ENCODE measurements at regions not wholly inside any gene's neighbourhood (a gene's known extent, or its start where the extent isn't known, plus 50 kb on each side); places are given as distances from the start of the nearest gene placed in this dataset.

GRCh38 chr7:51645255-51645654, 328.6 kb upstream of the COBL start:
- Mint-ChIP-seq H3K4me1 (no peaks in the 10 kb centered on the region), H3K36me3 (no peaks in the 10 kb centered on the region), H3K4me3 (no peak overlapping the region), H3K9me3 (peaks cover 1 to 9% (median 6%) of the 10 kb centered on the region in 5 donors), H3K27ac (no peak overlapping the region), H3K27me3 (no peaks in the 10 kb centered on the region)
- no peak overlapping the region for H3K27ac ChIP-seq (ENCODE audit: low read depth, low read length)
- DNase-seq: no peak
- no peaks in the 10 kb centered on the region for H3K9me3 ChIP-seq (ENCODE audit: low read length)
- no peaks in the 10 kb centered on the region for H3K27me3 ChIP-seq (ENCODE audit: insufficient read depth, low read length, poor library complexity, severe bottlenecking)
- no peaks in the 10 kb centered on the region for H3K4me1 ChIP-seq (ENCODE audit: insufficient read depth, low read length)
- ChIA-PET POLR2A (no interaction called here), CTCF (no interaction called here)
- H3K36me3 ChIP-seq (ENCODE audit: insufficient read depth, low read length): no peaks in the 10 kb centered on the region
- H3K4me3 ChIP-seq (ENCODE audit: low read length): no peak overlapping the region

DNA sequence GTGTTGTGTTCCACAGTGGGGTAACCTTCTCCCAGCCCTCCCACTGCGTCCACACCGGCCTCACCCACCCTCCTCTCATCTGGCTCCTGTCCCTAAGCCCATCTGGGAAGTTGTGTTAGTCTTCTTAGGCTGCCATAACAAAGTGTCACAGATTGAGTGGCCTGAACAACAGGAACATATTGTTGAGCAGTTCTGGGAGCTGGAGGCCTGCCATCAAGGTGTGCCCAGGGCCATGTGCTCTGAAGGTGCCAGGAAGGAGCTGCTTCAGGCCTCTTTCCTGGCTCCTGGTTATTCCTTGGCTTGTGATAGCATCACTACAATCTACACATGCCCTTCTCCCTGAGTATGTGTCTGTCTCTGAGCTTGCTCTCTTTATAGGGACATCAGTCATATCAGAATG, 327.6 kb upstream of the COBL start:
- H3K27me3 Mint-ChIP-seq: no peaks in the 10 kb centered on the region
- DNase-seq: no peak
- no peaks in the 10 kb centered on the region for H3K36me3 Mint-ChIP-seq
- H3K9me3 Mint-ChIP-seq: peaks cover under 1 to 10% (median 6%) of the 10 kb centered on the region in 5 donors
- no peaks in the 10 kb centered on the region for H3K27me3 ChIP-seq (ENCODE audit: insufficient read depth, low read length, poor library complexity, severe bottlenecking)
- no peaks in the 10 kb centered on the region for H3K9me3 ChIP-seq (ENCODE audit: low read length)
- ChIA-PET POLR2A (no interaction called here), CTCF (no interaction called here)
- no peak overlapping the region for H3K4me3 ChIP-seq (ENCODE audit: low read length)
- no peaks in the 10 kb centered on the region for H3K36me3 ChIP-seq (ENCODE audit: insufficient read depth, low read length)
- no peaks in the 10 kb centered on the region for H3K4me1 ChIP-seq (ENCODE audit: insufficient read depth, low read length)
- H3K27ac ChIP-seq (ENCODE audit: low read depth, low read length): no peak overlapping the region
- no peak overlapping the region for H3K4me3 Mint-ChIP-seq
- no peaks in the 10 kb centered on the region for H3K4me1 Mint-ChIP-seq
- H3K27ac Mint-ChIP-seq: no peak overlapping the region

GRCh38 chr7:51640841-51641240, 324.2 kb upstream of the COBL start:
- Histone ChIP-seq H3K4me1 (ENCODE audit: insufficient read depth, low read length) (no peaks in the 10 kb centered on the region), H3K27me3 (ENCODE audit: insufficient read depth, low read length, poor library complexity, severe bottlenecking) (no peaks in the 10 kb centered on the region), H3K27ac (ENCODE audit: low read depth, low read length) (no peak overlapping the region), H3K36me3 (ENCODE audit: insufficient read depth, low read length) (no peaks in the 10 kb centered on the region), H3K4me3 (ENCODE audit: low read length) (no peak overlapping the region), H3K9me3 (ENCODE audit: low read length) (no peaks in the 10 kb centered on the region)
- Mint-ChIP-seq H3K4me1 (no peaks in the 10 kb centered on the region), H3K4me3 (no peak overlapping the region), H3K9me3 (peaks cover 0 to 11% (median 3%) of the 10 kb centered on the region in 5 donors), H3K36me3 (no peaks in the 10 kb centered on the region), H3K27ac (no peak overlapping the region), H3K27me3 (no peaks in the 10 kb centered on the region)
- DNase-seq: no peak
- ChIA-PET POLR2A (no interaction called here), CTCF (no interaction called here)

DNA sequence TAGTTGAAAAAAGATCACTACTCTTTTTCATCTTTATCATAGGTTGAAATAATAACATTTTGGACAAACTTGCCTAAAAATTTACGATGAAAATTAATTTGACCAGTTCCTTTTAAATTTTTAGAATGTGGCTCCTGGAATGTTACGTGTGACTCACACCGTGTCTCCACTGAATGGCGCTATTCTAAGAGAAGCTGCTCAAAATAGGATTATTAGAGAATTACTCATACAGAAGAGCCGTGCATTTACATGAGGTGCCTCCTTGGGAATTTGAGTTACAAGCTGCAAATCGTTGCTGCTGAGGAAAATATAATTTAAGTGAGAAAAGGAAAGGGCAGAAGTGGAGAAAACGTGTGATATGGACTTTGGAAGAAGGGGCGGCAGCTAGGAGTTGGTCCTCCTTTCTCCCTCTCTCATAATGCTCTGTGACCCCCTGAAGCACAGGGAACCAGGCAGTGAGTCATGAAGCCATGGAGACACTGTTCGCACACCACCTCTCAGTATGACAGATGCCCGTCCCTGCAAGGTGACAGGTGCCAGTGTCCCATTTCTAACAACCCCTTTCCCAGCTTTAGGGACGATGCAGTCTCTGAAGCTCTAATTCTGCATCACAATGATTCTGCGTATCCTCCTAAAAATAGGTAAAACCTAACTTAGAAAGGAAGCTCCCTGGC, 323.2 kb upstream of the COBL start:
- Mint-ChIP-seq H3K4me3 (no peak overlapping the region), H3K27me3 (no peaks in the 10 kb centered on the region), H3K36me3 (no peaks in the 10 kb centered on the region), H3K4me1 (no peaks in the 10 kb centered on the region), H3K9me3 (peaks cover 0 to 10% (median 6%) of the 10 kb centered on the region in 5 donors), H3K27ac (no peak overlapping the region)
- Histone ChIP-seq H3K27ac (ENCODE audit: low read depth, low read length) (no peak overlapping the region), H3K27me3 (ENCODE audit: insufficient read depth, low read length, poor library complexity, severe bottlenecking) (no peaks in the 10 kb centered on the region), H3K36me3 (ENCODE audit: insufficient read depth, low read length) (no peaks in the 10 kb centered on the region), H3K4me1 (ENCODE audit: insufficient read depth, low read length) (no peaks in the 10 kb centered on the region), H3K4me3 (ENCODE audit: low read length) (no peak overlapping the region), H3K9me3 (ENCODE audit: low read length) (no peaks in the 10 kb centered on the region)
- POLR2A ChIA-PET: no interaction called here
- no peak for DNase-seq
- CTCF ChIA-PET: no interaction called here

DNA sequence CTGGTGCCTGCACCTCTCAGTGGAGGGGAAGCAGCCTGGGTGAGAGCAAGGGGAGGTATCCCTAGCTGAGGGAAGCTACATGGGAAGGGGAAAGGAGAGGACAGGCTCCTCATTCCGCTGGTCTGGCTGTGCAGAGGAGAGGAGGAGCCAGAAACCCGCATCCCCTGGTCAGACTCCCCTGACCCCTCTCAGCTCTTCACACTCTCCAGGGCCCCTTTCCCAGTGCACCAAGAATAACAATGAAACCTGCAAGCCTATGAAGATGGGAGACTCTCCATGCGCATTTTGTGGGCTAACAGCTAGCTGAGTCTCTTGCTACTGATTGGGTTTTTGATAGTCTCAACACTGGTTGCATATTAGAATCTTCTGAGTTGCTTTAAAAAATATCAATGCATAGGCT, 319.9 kb upstream of the COBL start:
- no peaks in the 10 kb centered on the region for H3K36me3 Mint-ChIP-seq
- CTCF ChIA-PET: no interaction called here
- no peaks in the 10 kb centered on the region for H3K4me1 Mint-ChIP-seq

GRCh38 chr7:51635775-51636174, 319.2 kb upstream of the COBL start:
- ChIA-PET POLR2A (no interaction called here), CTCF (no interaction called here)
- Mint-ChIP-seq H3K4me3 (no peak overlapping the region), H3K4me1 (no peaks in the 10 kb centered on the region), H3K36me3 (no peaks in the 10 kb centered on the region), H3K27ac (no peak overlapping the region), H3K27me3 (no peaks in the 10 kb centered on the region), H3K9me3 (peaks cover 3 to 20% (median 6%) of the 10 kb centered on the region in 5 donors)
- Histone ChIP-seq H3K4me3 (ENCODE audit: low read length) (no peak overlapping the region), H3K27ac (ENCODE audit: low read depth, low read length) (no peak overlapping the region), H3K36me3 (ENCODE audit: insufficient read depth, low read length) (no peaks in the 10 kb centered on the region), H3K27me3 (ENCODE audit: insufficient read depth, low read length, poor library complexity, severe bottlenecking) (no peaks in the 10 kb centered on the region), H3K9me3 (ENCODE audit: low read length) (no peaks in the 10 kb centered on the region), H3K4me1 (ENCODE audit: insufficient read depth, low read length) (no peaks in the 10 kb centered on the region)
- DNase-seq: no peak

More for the DNA sequence above, 319.9 kb upstream of the COBL start:
- no peak for DNase-seq
- H3K27me3 ChIP-seq (ENCODE audit: insufficient read depth, low read length, poor library complexity, severe bottlenecking): no peaks in the 10 kb centered on the region
- no peaks in the 10 kb centered on the region for H3K27me3 Mint-ChIP-seq
- no peak overlapping the region for H3K27ac Mint-ChIP-seq
- H3K4me3 ChIP-seq (ENCODE audit: low read length): no peak overlapping the region
- H3K36me3 ChIP-seq (ENCODE audit: insufficient read depth, low read length): no peaks in the 10 kb centered on the region
- no peaks in the 10 kb centered on the region for H3K4me1 ChIP-seq (ENCODE audit: insufficient read depth, low read length)
- no peaks in the 10 kb centered on the region for H3K9me3 ChIP-seq (ENCODE audit: low read length)
- H3K27ac ChIP-seq (ENCODE audit: low read depth, low read length): no peak overlapping the region
- no peak overlapping the region for H3K4me3 Mint-ChIP-seq
- POLR2A ChIA-PET: no interaction called here
- H3K9me3 Mint-ChIP-seq: peaks cover 0 to 15% (median 6%) of the 10 kb centered on the region in 5 donors

- Mint-ChIP-seq H3K4me3 (no peak overlapping the region), H3K27me3 (no peaks in the 10 kb centered on the region), H3K4me1 (no peaks in the 10 kb centered on the region), H3K27ac (no peak overlapping the region), H3K9me3 (peaks cover 3 to 16% (median 7%) of the 10 kb centered on the region in 5 donors), H3K36me3 (no peaks in the 10 kb centered on the region)
- Histone ChIP-seq H3K27me3 (ENCODE audit: insufficient read depth, low read length, poor library complexity, severe bottlenecking) (no peaks in the 10 kb centered on the region), H3K9me3 (ENCODE audit: low read length) (no peaks in the 10 kb centered on the region), H3K36me3 (ENCODE audit: insufficient read depth, low read length) (no peaks in the 10 kb centered on the region), H3K27ac (ENCODE audit: low read depth, low read length) (no peak overlapping the region), H3K4me3 (ENCODE audit: low read length) (no peak overlapping the region), H3K4me1 (ENCODE audit: insufficient read depth, low read length) (no peaks in the 10 kb centered on the region)
- ChIA-PET POLR2A (no interaction called here), CTCF (no interaction called here)
- DNase-seq: no peak
Observed at GRCh38 chr7:51634538-51634937, 317.9 kb upstream of the COBL start.

DNA sequence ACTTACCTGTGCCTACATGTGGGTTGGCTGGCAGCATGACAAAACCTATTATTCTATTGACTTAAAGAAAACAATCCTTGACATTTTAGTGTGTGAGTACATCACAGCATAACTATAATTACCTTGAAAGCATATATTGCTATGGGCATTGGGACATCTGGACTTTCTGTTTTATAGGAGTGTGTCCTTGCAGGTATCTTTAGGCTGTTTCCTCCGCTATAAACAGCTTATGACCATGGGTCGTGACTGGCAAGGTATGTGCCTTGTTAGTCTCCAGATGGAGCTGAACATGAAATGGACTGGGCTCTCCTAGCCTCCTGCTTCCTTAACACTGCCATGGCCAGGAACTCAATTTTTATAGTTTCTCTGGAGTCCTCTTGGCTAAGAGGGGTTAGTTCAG, 317.4 kb upstream of the COBL start:
- Mint-ChIP-seq H3K27me3 (no peaks in the 10 kb centered on the region), H3K27ac (no peak overlapping the region), H3K4me3 (no peak overlapping the region), H3K9me3 (peaks cover 3 to 16% (median 7%) of the 10 kb centered on the region in 5 donors), H3K36me3 (no peaks in the 10 kb centered on the region), H3K4me1 (no peaks in the 10 kb centered on the region)
- Histone ChIP-seq H3K27ac (ENCODE audit: low read depth, low read length) (no peak overlapping the region), H3K9me3 (ENCODE audit: low read length) (no peaks in the 10 kb centered on the region), H3K4me3 (ENCODE audit: low read length) (no peak overlapping the region), H3K4me1 (ENCODE audit: insufficient read depth, low read length) (no peaks in the 10 kb centered on the region), H3K27me3 (ENCODE audit: insufficient read depth, low read length, poor library complexity, severe bottlenecking) (no peaks in the 10 kb centered on the region), H3K36me3 (ENCODE audit: insufficient read depth, low read length) (no peaks in the 10 kb centered on the region)
- ChIA-PET POLR2A (no interaction called here), CTCF (no interaction called here)
- no peak for DNase-seq

DNA sequence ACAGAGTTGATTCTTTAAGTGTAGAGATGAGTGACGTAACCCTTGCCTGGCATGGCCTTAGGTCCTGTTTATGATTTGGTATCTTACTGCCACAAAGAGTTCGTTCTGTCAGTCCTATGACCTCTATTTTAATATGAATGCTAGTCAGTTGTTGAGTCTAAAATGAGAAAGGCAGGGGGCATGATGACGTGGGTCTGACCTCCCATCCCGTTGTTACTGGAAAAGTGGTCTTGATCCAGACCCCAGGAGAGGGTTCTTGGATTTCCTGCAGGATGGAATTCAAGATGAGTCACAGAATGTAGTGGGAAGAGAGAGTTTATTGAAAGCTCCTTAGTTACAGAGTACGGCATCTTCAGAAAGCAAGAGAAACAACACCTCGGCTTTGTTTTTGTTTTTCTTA, 317.0 kb upstream of the COBL start:
- Histone ChIP-seq H3K9me3 (ENCODE audit: low read length) (no peaks in the 10 kb centered on the region), H3K27me3 (ENCODE audit: insufficient read depth, low read length, poor library complexity, severe bottlenecking) (no peaks in the 10 kb centered on the region), H3K27ac (ENCODE audit: low read depth, low read length) (no peak overlapping the region), H3K4me3 (ENCODE audit: low read length) (no peak overlapping the region), H3K36me3 (ENCODE audit: insufficient read depth, low read length) (no peaks in the 10 kb centered on the region), H3K4me1 (ENCODE audit: insufficient read depth, low read length) (no peaks in the 10 kb centered on the region)
- H3K27me3 Mint-ChIP-seq: no peaks in the 10 kb centered on the region
- POLR2A ChIA-PET: no interaction called here
- CTCF ChIA-PET: no interaction called here
- no peaks in the 10 kb centered on the region for H3K36me3 Mint-ChIP-seq
- H3K4me3 Mint-ChIP-seq: no peak overlapping the region
- no peak for DNase-seq
- no peak overlapping the region for H3K27ac Mint-ChIP-seq
- H3K4me1 Mint-ChIP-seq: no peaks in the 10 kb centered on the region
- H3K9me3 Mint-ChIP-seq: peaks cover 3 to 16% (median 7%) of the 10 kb centered on the region in 5 donors

All from CD8-positive, alpha-beta memory T cell (primary cell).